Mesendoderm (in vitro differentiated cells): ENCODE measurements at regions not wholly inside any gene's neighbourhood (a gene's known extent, or its start where the extent isn't known, plus 50 kb on each side); places are given as distances from the start of the nearest gene placed in this dataset.

Experiments used
- DNase-seq: peaks from one replicate; pipeline ENCODE4 v3.0.0; 2013
- H2AK5ac ChIP-seq: 2 replicates; pipeline ENCODE4 v1.6.1; 2013; ENCODE audit warnings: low read length, inconsistent platforms
- H2BK120ac ChIP-seq: 2 replicates; pipeline ENCODE4 v1.6.1; 2013; ENCODE audit warnings: low read depth, mild to moderate bottlenecking, low read length, moderate library complexity, mixed read lengths
- H2BK15ac ChIP-seq: replicated peaks from 2 replicates; pipeline ENCODE4 v1.6.1; 2013; ENCODE audit warnings: low read depth, mild to moderate bottlenecking, moderate library complexity
- H2BK5ac ChIP-seq: 2 replicates; pipeline ENCODE4 v1.6.1; 2013; ENCODE audit warnings: low read length, inconsistent platforms
- H3K18ac ChIP-seq: 2 replicates; pipeline ENCODE4 v1.6.1; 2013; ENCODE audit warnings: mild to moderate bottlenecking, low read length, mixed read lengths
- H3K23ac ChIP-seq: one replicate; pipeline ENCODE4 v1.6.1; 2013; ENCODE audit warnings: low read length
- H3K27ac ChIP-seq: 2 replicates; pipeline ENCODE4 v1.5.1; 2013; ENCODE audit warnings: low read depth, mild to moderate bottlenecking, inconsistent platforms, low read length, moderate library complexity
- H3K27me3 ChIP-seq: 2 replicates; pipeline ENCODE4 v1.6.1; 2013; ENCODE audit warnings: low read length, control low read depth, mild to moderate bottlenecking, inconsistent platforms; ENCODE audit not compliant: insufficient read depth, poor library complexity
- H3K36me3 ChIP-seq: 2 replicates; pipeline ENCODE4 v1.6.1; 2013; ENCODE audit warnings: low read length, inconsistent platforms; ENCODE audit not compliant: control insufficient read depth, insufficient read depth
- H3K4ac ChIP-seq: one replicate; pipeline ENCODE4 v1.6.1; 2013; ENCODE audit warnings: low read depth, mild to moderate bottlenecking, low read length, moderate library complexity
- H3K4me1 ChIP-seq: 2 replicates; pipeline ENCODE4 v1.6.1; 2013; ENCODE audit warnings: low read depth, low read length, inconsistent platforms; ENCODE audit not compliant: control insufficient read depth
- H3K4me2 ChIP-seq: 2 replicates; pipeline ENCODE4 v1.6.1; 2013; ENCODE audit warnings: low read length
- H3K4me3 ChIP-seq: 2 replicates; pipeline ENCODE4 v1.5.1; 2013; ENCODE audit warnings: mild to moderate bottlenecking, low read length
- H3K56ac ChIP-seq: one replicate; pipeline ENCODE4 v1.6.1; 2013; ENCODE audit warnings: low read length
- H3K79me1 ChIP-seq: 2 replicates; pipeline ENCODE4 v1.6.1; 2013; ENCODE audit warnings: low read length, inconsistent platforms
- H3K79me2 ChIP-seq: 2 replicates; pipeline ENCODE4 v1.6.1; 2013; ENCODE audit warnings: mild to moderate bottlenecking, low read length; ENCODE audit not compliant: control insufficient read depth, insufficient read depth
- H3K9ac ChIP-seq: 2 replicates; pipeline ENCODE4 v1.6.1; 2013; ENCODE audit warnings: low read length, inconsistent platforms
- H4K5ac ChIP-seq: one replicate; pipeline ENCODE4 v1.6.1; 2013; ENCODE audit warnings: low read length
- H4K8ac ChIP-seq: one replicate; pipeline ENCODE4 v1.6.1; 2013; ENCODE audit warnings: low read depth, mild to moderate bottlenecking, control low read depth, low read length, moderate library complexity
- WGBS: extraction: QIAGEN DNeasy Blood & Tissue Kit; methylation state at CpG from one replicate; pipeline ENCODE4 v1.1.7; 2013; ENCODE audit warnings: low lambda C conversion rate, missing lambda C conversion rate; ENCODE audit not compliant: insufficient coverage; ENCODE audit errors: extremely low coverage; 5-methylcytosine and 5-hydroxymethylcytosine counted together

GRCh38 chr4:187780070-187780469 lies 215.5 kb upstream of the ZFP42 start:
- H3K9ac ChIP-seq: no peak overlapping the region
- H2BK120ac ChIP-seq: no peak overlapping the region
- no peaks in the 10 kb centered on the region for H3K79me1 ChIP-seq
- WGBS: no CpG with 5 or more reads among the region's 2 CpGs
- no peak overlapping the region for H3K23ac ChIP-seq
- H3K27ac ChIP-seq: no peak overlapping the region
- no peak overlapping the region for H4K8ac ChIP-seq
- no peak overlapping the region for H2BK15ac ChIP-seq
- no peak overlapping the region for H2AK5ac ChIP-seq
- no peak overlapping the region for H4K5ac ChIP-seq
- no peak overlapping the region for H2BK5ac ChIP-seq
- H3K4ac ChIP-seq: no peak overlapping the region
- H3K18ac ChIP-seq: no peak overlapping the region
- DNase-seq: no peak
- H3K4me3 ChIP-seq: no peak overlapping the region
- H3K4me1 ChIP-seq: no peaks in the 10 kb centered on the region
- no peak overlapping the region for H3K4me2 ChIP-seq
- no peaks in the 10 kb centered on the region for H3K79me2 ChIP-seq
- H3K27me3 ChIP-seq: no peaks in the 10 kb centered on the region
- H3K36me3 ChIP-seq: no peaks in the 10 kb centered on the region
- no peak overlapping the region for H3K56ac ChIP-seq

- Histone ChIP-seq H3K56ac (no peak overlapping the region), H4K8ac (no peak overlapping the region), H2BK120ac (no peak overlapping the region), H2BK5ac (no peak overlapping the region), H3K4ac (no peak overlapping the region), H4K5ac (no peak overlapping the region), H3K4me1 (no peaks in the 10 kb centered on the region), H2AK5ac (no peak overlapping the region), H3K79me2 (no peaks in the 10 kb centered on the region), H3K9ac (no peak overlapping the region), H3K4me2 (no peak overlapping the region), H3K23ac (no peak overlapping the region), H3K79me1 (no peaks in the 10 kb centered on the region), H3K27ac (no peak overlapping the region), H2BK15ac (no peak overlapping the region), H3K18ac (peak overlapping the region; percentile 60), H3K27me3 (no peaks in the 10 kb centered on the region), H3K36me3 (no peaks in the 10 kb centered on the region), H3K4me3 (no peak overlapping the region)
- no CpG with 5 or more reads among the region's 4 CpGs for WGBS
- DNase-seq: no peak
These were observed 213.2 kb upstream of the ZFP42 start for GRCh38 chr4:187782286-187782824.

- H3K4me1 ChIP-seq: no peaks in the 10 kb centered on the region
- no peaks in the 10 kb centered on the region for H3K36me3 ChIP-seq
- H3K4me2 ChIP-seq: no peak overlapping the region
- H3K27me3 ChIP-seq: no peaks in the 10 kb centered on the region
- H3K4ac ChIP-seq: no peak overlapping the region
- H3K9ac ChIP-seq: no peak overlapping the region
- H2BK120ac ChIP-seq: no peak overlapping the region
- no peak overlapping the region for H2BK5ac ChIP-seq
- H3K23ac ChIP-seq: no peak overlapping the region
- H3K79me1 ChIP-seq: no peaks in the 10 kb centered on the region
- H2BK15ac ChIP-seq: no peak overlapping the region
- no peak overlapping the region for H3K27ac ChIP-seq
- H3K56ac ChIP-seq: no peak overlapping the region
- H3K18ac ChIP-seq: no peak overlapping the region
- H3K79me2 ChIP-seq: no peaks in the 10 kb centered on the region
- no peak overlapping the region for H2AK5ac ChIP-seq
- H4K5ac ChIP-seq: no peak overlapping the region
- H4K8ac ChIP-seq: no peak overlapping the region
- DNase-seq: no peak
- no peak overlapping the region for H3K4me3 ChIP-seq
These were observed 209.4 kb upstream of the ZFP42 start for GRCh38 chr4:187786190-187786589.

- no CpG with 5 or more reads among the region's 9 CpGs for WGBS
- H4K5ac ChIP-seq: no peak overlapping the region
- no peak overlapping the region for H3K4me2 ChIP-seq
- no peak overlapping the region for H2BK5ac ChIP-seq
- no peaks in the 10 kb centered on the region for H3K27me3 ChIP-seq
- no peak overlapping the region for H3K56ac ChIP-seq
- no peaks in the 10 kb centered on the region for H3K79me1 ChIP-seq
- DNase-seq: no peak
- H4K8ac ChIP-seq: no peak overlapping the region
- H2BK15ac ChIP-seq: no peak overlapping the region
- H3K4me1 ChIP-seq: no peaks in the 10 kb centered on the region
- H3K79me2 ChIP-seq: no peaks in the 10 kb centered on the region
- H3K36me3 ChIP-seq: no peaks in the 10 kb centered on the region
- H3K4ac ChIP-seq: no peak overlapping the region
- H3K4me3 ChIP-seq: no peak overlapping the region
- no peak overlapping the region for H3K9ac ChIP-seq
- no peak overlapping the region for H2BK120ac ChIP-seq
- no peak overlapping the region for H3K18ac ChIP-seq
- no peak overlapping the region for H3K27ac ChIP-seq
- no peak overlapping the region for H3K23ac ChIP-seq
- no peak overlapping the region for H2AK5ac ChIP-seq
These were observed 206.5 kb upstream of the ZFP42 start for GRCh38 chr4:187789078-187789477.

- Histone ChIP-seq H3K4me1 (no peaks in the 10 kb centered on the region), H3K9ac (no peak overlapping the region), H3K79me2 (no peaks in the 10 kb centered on the region), H4K8ac (no peak overlapping the region), H2BK5ac (no peak overlapping the region), H3K4ac (no peak overlapping the region), H3K18ac (no peak overlapping the region), H2BK120ac (no peak overlapping the region), H3K56ac (no peak overlapping the region), H4K5ac (no peak overlapping the region), H2BK15ac (no peak overlapping the region), H3K79me1 (no peaks in the 10 kb centered on the region), H3K4me3 (no peak overlapping the region), H3K27ac (no peak overlapping the region), H3K36me3 (no peaks in the 10 kb centered on the region), H3K4me2 (no peak overlapping the region), H2AK5ac (no peak overlapping the region), H3K23ac (no peak overlapping the region), H3K27me3 (no peaks in the 10 kb centered on the region)
- no peak for DNase-seq
These were observed 199.8 kb upstream of the ZFP42 start for GRCh38 chr4:187795737-187796136.

- WGBS: no CpG with 5 or more reads among the region's 8 CpGs
- no peaks in the 10 kb centered on the region for H3K4me1 ChIP-seq
- no peaks in the 10 kb centered on the region for H3K79me2 ChIP-seq
- peak; percentile 71 for DNase-seq
- no peak overlapping the region for H2AK5ac ChIP-seq
- H3K9ac ChIP-seq: no peak overlapping the region
- H3K56ac ChIP-seq: no peak overlapping the region
- no peak overlapping the region for H2BK5ac ChIP-seq
- no peaks in the 10 kb centered on the region for H3K79me1 ChIP-seq
- H3K23ac ChIP-seq: no peak overlapping the region
- H3K4ac ChIP-seq: no peak overlapping the region
- H3K36me3 ChIP-seq: no peaks in the 10 kb centered on the region
- H2BK120ac ChIP-seq: no peak overlapping the region
- no peak overlapping the region for H3K27ac ChIP-seq
- no peak overlapping the region for H2BK15ac ChIP-seq
- H4K8ac ChIP-seq: no peak overlapping the region
- no peaks in the 10 kb centered on the region for H3K27me3 ChIP-seq
- H4K5ac ChIP-seq: no peak overlapping the region
- no peak overlapping the region for H3K4me3 ChIP-seq
- no peak overlapping the region for H3K18ac ChIP-seq
- no peak overlapping the region for H3K4me2 ChIP-seq
These were observed 197.2 kb upstream of the ZFP42 start for GRCh38 chr4:187798385-187798784.
